ENCODE measurements at regions not wholly inside any gene's neighbourhood (a gene's known extent, or its start where the extent isn't known, plus 50 kb on each side); places are given as distances from the start of the nearest gene placed in this dataset.

DNA sequence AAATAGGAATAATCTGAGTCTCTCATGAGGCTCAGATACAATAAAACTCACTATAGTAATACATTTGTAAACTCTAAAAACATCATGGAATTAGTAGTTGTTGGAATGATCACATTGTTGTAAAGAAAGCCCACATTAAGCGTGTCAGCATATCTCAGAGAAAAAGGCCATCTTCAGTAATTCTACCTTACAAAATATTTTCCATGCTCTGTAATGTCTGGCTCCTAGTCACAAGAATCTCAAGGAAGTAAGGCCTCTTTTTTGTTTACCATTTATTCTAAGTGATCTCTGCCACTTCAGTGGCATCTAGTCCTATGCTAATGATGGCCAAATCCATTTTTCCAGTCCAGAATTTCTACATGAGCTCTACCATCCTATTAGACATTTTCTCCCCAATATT is 240.2 kb upstream of the ZNF717 start:
- no peaks in the 10 kb centered on the region for H3K4me1 ChIP-seq
- H3K4me3 ChIP-seq = no peak overlapping the region
- H3K36me3 ChIP-seq = no peaks in the 10 kb centered on the region
- 97% methylated on average over 1 of the region's 1 CpG; no CpG with 5 or more reads in 1 of the 2 donors for WGBS, 2 donors (ENCODE audit: low coverage in 1 of 2)
- in situ Hi-C loops (cut with MboI; ENCODE audit: low pct_ligation_motif_present in 1 of 4, low pct_unique_long_range_greater_than_20kb in 1 of 4, low sequenced_read_pairs in 3 of 4) (no loop called here), intact Hi-C loops (cut with DNase I; ENCODE audit: low total_unique reads) (no loop called here)
- H3K9me3 ChIP-seq = no peaks in the 10 kb centered on the region
- no peak for DNase-seq
- H3K27me3 ChIP-seq = no peaks in the 10 kb centered on the region
- TF ChIP-seq POLR2A (IDR thresholded peaks at IDR 0.05) = no peak
- TF ChIP-seq, protein P1, sequence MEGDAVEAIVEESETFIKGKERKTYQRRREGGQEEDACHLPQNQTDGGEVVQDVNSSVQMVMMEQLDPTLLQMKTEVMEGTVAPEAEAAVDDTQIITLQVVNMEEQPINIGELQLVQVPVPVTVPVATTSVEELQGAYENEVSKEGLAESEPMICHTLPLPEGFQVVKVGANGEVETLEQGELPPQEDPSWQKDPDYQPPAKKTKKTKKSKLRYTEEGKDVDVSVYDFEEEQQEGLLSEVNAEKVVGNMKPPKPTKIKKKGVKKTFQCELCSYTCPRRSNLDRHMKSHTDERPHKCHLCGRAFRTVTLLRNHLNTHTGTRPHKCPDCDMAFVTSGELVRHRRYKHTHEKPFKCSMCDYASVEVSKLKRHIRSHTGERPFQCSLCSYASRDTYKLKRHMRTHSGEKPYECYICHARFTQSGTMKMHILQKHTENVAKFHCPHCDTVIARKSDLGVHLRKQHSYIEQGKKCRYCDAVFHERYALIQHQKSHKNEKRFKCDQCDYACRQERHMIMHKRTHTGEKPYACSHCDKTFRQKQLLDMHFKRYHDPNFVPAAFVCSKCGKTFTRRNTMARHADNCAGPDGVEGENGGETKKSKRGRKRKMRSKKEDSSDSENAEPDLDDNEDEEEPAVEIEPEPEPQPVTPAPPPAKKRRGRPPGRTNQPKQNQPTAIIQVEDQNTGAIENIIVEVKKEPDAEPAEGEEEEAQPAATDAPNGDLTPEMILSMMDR (IDR thresholded peaks at IDR 0.05) = no peak
- TF ChIP-seq POLR2AphosphoS5 (IDR thresholded peaks at IDR 0.05) = no peak
- no peak for TF ChIP-seq EP300 (IDR thresholded peaks at IDR 0.05; ENCODE audit: low read depth)
- no peak overlapping the region for H3K27ac ChIP-seq

DNA sequence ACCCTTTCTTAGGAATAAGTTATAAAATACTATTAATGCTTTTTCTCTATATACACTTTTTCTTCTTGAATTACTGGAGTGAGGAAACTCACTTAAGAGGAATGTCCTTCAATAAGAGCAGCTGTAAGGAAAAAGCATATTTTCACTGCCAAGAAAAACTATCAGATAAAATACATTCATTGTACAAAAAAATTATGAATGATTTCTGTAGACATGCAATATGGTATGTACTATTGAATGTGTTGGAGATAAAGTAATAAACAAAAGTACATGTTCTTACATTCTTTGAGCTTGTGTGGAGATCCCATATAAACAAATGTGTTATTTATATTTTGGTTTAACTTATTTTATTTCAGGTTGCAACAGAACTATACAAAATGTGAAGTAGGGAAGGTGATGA is 241.0 kb upstream of the ZNF717 start:
- Histone ChIP-seq H3K36me3 (no peaks in the 10 kb centered on the region), H3K27me3 (no peaks in the 10 kb centered on the region), H3K27ac (no peak overlapping the region), H3K4me3 (no peak overlapping the region), H3K9me3 (no peaks in the 10 kb centered on the region), H3K4me1 (no peaks in the 10 kb centered on the region)
- TF ChIP-seq POLR2A (IDR thresholded peaks at IDR 0.05) = no peak
- TF ChIP-seq EP300 (IDR thresholded peaks at IDR 0.05; ENCODE audit: low read depth) = no peak
- TF ChIP-seq, protein P1 (IDR thresholded peaks at IDR 0.05) = no peak
- TF ChIP-seq POLR2AphosphoS5 (IDR thresholded peaks at IDR 0.05) = no peak
- in situ Hi-C loops (cut with MboI; ENCODE audit: low pct_ligation_motif_present in 1 of 4, low pct_unique_long_range_greater_than_20kb in 1 of 4, low sequenced_read_pairs in 3 of 4) (no loop called here), intact Hi-C loops (cut with DNase I; ENCODE audit: low total_unique reads) (no loop called here)
- no peak for DNase-seq

DNA sequence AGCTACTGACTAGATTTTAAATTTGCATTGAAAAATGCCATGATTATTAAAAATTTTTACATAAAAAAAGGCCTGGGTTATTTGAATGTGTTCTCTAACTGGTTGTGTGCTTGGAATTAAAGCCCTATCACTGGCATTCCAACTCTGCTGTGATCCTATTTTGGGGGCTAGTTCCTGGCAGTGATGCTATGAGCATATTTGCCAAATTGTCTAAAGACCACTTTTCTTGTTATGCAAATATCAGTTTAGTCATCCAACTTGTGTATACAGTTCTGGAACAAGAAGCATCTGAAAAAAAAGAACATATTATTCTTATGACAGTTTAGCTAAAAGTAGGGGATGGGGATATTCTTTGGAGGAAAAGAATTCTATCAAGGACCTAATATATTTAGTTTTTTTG is 243.4 kb upstream of the ZNF717 start:
- TF ChIP-seq POLR2A (IDR thresholded peaks at IDR 0.05) (no peak), POLR2AphosphoS5 (IDR thresholded peaks at IDR 0.05) (no peak), EP300 (IDR thresholded peaks at IDR 0.05; ENCODE audit: low read depth) (no peak)
- TF ChIP-seq, protein P1 (IDR thresholded peaks at IDR 0.05) = no peak
- Histone ChIP-seq H3K4me1 (no peaks in the 10 kb centered on the region), H3K4me3 (no peak overlapping the region), H3K27ac (no peak overlapping the region), H3K27me3 (no peaks in the 10 kb centered on the region), H3K9me3 (no peaks in the 10 kb centered on the region), H3K36me3 (no peaks in the 10 kb centered on the region)
- no peak for DNase-seq
- in situ Hi-C loops (cut with MboI; ENCODE audit: low pct_ligation_motif_present in 1 of 4, low pct_unique_long_range_greater_than_20kb in 1 of 4, low sequenced_read_pairs in 3 of 4) = no loop called here
- intact Hi-C loops (cut with DNase I; ENCODE audit: low total_unique reads) = no loop called here

DNA sequence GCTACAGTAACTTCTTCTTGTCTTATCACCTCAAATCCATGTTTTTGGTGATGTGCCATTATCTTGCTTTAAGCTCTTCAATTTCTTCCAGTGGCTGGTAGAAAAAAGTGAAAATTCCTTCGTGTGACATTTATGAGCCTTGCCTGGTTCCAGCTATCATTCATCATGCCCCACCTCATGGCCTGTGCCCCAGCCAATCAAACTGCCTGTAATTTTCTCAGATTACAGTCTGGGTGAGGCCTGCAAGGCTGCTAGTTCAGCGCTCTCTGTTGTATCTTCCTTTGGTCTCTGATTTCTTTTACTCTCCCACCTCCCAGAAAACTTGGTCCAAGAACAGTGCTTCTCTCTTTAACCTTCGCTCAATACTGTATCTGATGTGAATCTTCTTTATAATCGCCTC is 249.3 kb upstream of the ZNF717 start:
- Histone ChIP-seq H3K4me3 (no peak overlapping the region), H3K36me3 (no peaks in the 10 kb centered on the region), H3K27ac (no peak overlapping the region), H3K27me3 (no peaks in the 10 kb centered on the region), H3K4me1 (no peaks in the 10 kb centered on the region), H3K9me3 (no peaks in the 10 kb centered on the region)
- intact Hi-C loops (cut with DNase I; ENCODE audit: low total_unique reads) (no loop called here), in situ Hi-C loops (cut with MboI; ENCODE audit: low pct_ligation_motif_present in 1 of 4, low pct_unique_long_range_greater_than_20kb in 1 of 4, low sequenced_read_pairs in 3 of 4) (no loop called here)
- TF ChIP-seq, protein P1 (IDR thresholded peaks at IDR 0.05) = no peak
- TF ChIP-seq POLR2A (IDR thresholded peaks at IDR 0.05) (no peak), EP300 (IDR thresholded peaks at IDR 0.05; ENCODE audit: low read depth) (no peak), POLR2AphosphoS5 (IDR thresholded peaks at IDR 0.05) (no peak)
- no peak for DNase-seq
- WGBS, 2 donors (ENCODE audit: low coverage in 1 of 2) = 60% methylated on average over 4 of the region's 4 CpGs

All from transverse colon (tissue), 4 donors.